Hepatocyte (in vitro differentiated cells): ENCODE measurements at regions not wholly inside any gene's neighbourhood (a gene's known extent, or its start where the extent isn't known, plus 50 kb on each side); places are given as distances from the start of the nearest gene placed in this dataset.
"Not testable (repeated sequence)": the region's sequence is repeated elsewhere in the genome, so short reads cannot be mapped to it uniquely, and the experiment has no call there.

Experiments
- DNase-seq: peaks from one replicate; pipeline ENCODE4 v3.0.0-alpha.2; 2016; ENCODE audit warnings: low spot score
- H2AFZ ChIP-seq: fragments of 200-600 bp; sonication (generic); 2 replicates; pipeline ENCODE4 v1.6.0; 2016; ENCODE audit warnings: antibody characterized with exemption, mild to moderate bottlenecking
- H3K27ac ChIP-seq: fragments of 200-600 bp; sonication (generic); 2 replicates; pipeline ENCODE4 v1.5.1; 2016; ENCODE audit warnings: mild to moderate bottlenecking
- H3K27me3 ChIP-seq: fragments of 200-600 bp; sonication (generic); 2 replicates; pipeline ENCODE4 v1.6.1; 2016
- H3K36me3 ChIP-seq: fragments of 200-600 bp; sonication (generic); replicated peaks from 2 replicates; pipeline ENCODE4 v1.5.1; 2016; ENCODE audit warnings: low read depth; ENCODE audit not compliant: insufficient read depth
- H3K4me1 ChIP-seq: fragments of 200-600 bp; sonication (generic); 2 replicates; pipeline ENCODE4 v1.5.1; 2016; ENCODE audit warnings: mild to moderate bottlenecking, moderate library complexity; ENCODE audit not compliant: insufficient read depth
- H3K4me2 ChIP-seq: fragments of 200-600 bp; sonication (generic); 2 replicates; pipeline ENCODE4 v1.6.0; 2016
- H3K4me3 ChIP-seq: fragments of 200-600 bp; sonication (generic); 2 replicates; pipeline ENCODE4 v1.5.1; 2016; ENCODE audit warnings: mild to moderate bottlenecking
- H3K79me2 ChIP-seq: fragments of 200-600 bp; sonication (generic); 2 replicates; pipeline ENCODE4 v1.6.0; 2017; ENCODE audit warnings: mild to moderate bottlenecking
- H3K9me2 ChIP-seq: fragments of 200-600 bp; sonication (generic); replicated peaks from 2 replicates; pipeline ENCODE4 v1.6.0; 2017; ENCODE audit warnings: mild to moderate bottlenecking; ENCODE audit not compliant: insufficient read depth
- H3K9me3 ChIP-seq: fragments of 200-600 bp; sonication (generic); 2 replicates; pipeline ENCODE4 v1.5.1; 2016; ENCODE audit warnings: low read depth, mild to moderate bottlenecking
- H4K20me1 ChIP-seq: fragments of 200-600 bp; sonication (generic); 2 replicates; pipeline ENCODE4 v1.6.0; 2016; ENCODE audit warnings: mild to moderate bottlenecking; ENCODE audit not compliant: insufficient read depth, poor library complexity, severe bottlenecking
- EZH2 ChIP-seq: fragments of 200-600 bp; sonication (generic); IDR thresholded peaks from 2 replicates; pipeline ENCODE4 v1.6.1; 2016; ENCODE audit warnings: antibody characterized with exemption, mild to moderate bottlenecking, borderline replicate concordance
- EZH2phosphoT487 ChIP-seq: fragments of 200-600 bp; sonication (generic); IDR thresholded peaks from one replicate; pipeline ENCODE4 v1.6.1; 2018; ENCODE audit warnings: antibody characterized with exemption, mild to moderate bottlenecking, low read depth, moderate library complexity; ENCODE audit not compliant: unreplicated experiment, severe bottlenecking
- WGBS: methylation state at CpG from one replicate; pipeline ENCODE4 v1.1.6; 2016; ENCODE audit warnings: low lambda C conversion rate; ENCODE audit errors: missing lambda C conversion rate; 5-methylcytosine and 5-hydroxymethylcytosine counted together
- TF ChIP-seq, protein P1 (sequence below): fragments of 200-600 bp; sonication (generic); IDR thresholded peaks from 2 replicates; pipeline ENCODE4 v1.5.1; 2016; ENCODE audit warnings: antibody characterized with exemption, mild to moderate bottlenecking; ENCODE audit not compliant: poor library complexity

- Histone ChIP-seq H3K79me2 (no peaks in the 10 kb centered on the region), H3K27ac (no peak overlapping the region), H4K20me1 (no peaks in the 10 kb centered on the region), H3K9me2 (no peaks in the 10 kb centered on the region), H3K27me3 (no peaks in the 10 kb centered on the region), H2AFZ (no peak overlapping the region), H3K4me1 (no peaks in the 10 kb centered on the region), H3K4me2 (no peak overlapping the region), H3K9me3 (no peaks in the 10 kb centered on the region), H3K36me3 (no peaks in the 10 kb centered on the region), H3K4me3 (no peak overlapping the region)
- no peak for TF ChIP-seq EZH2
- TF ChIP-seq, protein P1, sequence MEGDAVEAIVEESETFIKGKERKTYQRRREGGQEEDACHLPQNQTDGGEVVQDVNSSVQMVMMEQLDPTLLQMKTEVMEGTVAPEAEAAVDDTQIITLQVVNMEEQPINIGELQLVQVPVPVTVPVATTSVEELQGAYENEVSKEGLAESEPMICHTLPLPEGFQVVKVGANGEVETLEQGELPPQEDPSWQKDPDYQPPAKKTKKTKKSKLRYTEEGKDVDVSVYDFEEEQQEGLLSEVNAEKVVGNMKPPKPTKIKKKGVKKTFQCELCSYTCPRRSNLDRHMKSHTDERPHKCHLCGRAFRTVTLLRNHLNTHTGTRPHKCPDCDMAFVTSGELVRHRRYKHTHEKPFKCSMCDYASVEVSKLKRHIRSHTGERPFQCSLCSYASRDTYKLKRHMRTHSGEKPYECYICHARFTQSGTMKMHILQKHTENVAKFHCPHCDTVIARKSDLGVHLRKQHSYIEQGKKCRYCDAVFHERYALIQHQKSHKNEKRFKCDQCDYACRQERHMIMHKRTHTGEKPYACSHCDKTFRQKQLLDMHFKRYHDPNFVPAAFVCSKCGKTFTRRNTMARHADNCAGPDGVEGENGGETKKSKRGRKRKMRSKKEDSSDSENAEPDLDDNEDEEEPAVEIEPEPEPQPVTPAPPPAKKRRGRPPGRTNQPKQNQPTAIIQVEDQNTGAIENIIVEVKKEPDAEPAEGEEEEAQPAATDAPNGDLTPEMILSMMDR, result no peak
- no peak for TF ChIP-seq EZH2phosphoT487
- 71% methylated on average over 2 of the region's 2 CpGs for WGBS
- DNase-seq, result no peak
Observed at GRCh38 chr12:87585882-87586557, 443.2 kb downstream of the C12orf50 start.

DNA sequence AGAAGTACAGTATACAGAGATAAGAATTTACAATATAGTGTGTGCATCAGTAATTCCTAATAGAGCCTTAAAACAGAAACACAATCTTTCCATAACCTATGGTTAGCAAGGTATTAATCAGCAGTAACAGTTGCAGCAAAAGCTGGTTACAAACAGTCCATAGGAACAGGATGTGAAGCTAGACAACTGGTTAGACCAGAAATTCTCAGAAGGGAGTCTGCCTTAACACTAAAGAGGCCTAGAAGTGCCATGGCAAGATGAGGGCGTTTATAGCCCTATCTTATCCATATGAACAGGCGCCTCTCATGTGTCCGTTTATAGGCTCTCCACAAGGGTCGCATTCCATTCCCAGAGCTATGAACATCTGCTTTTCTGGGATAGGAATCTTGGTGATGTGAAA, 450.1 kb downstream of the C12orf50 start:
- H2AFZ ChIP-seq, H3K27me3 ChIP-seq, H3K4me2 ChIP-seq, H3K27ac ChIP-seq, H3K79me2 ChIP-seq, H3K36me3 ChIP-seq, H3K9me3 ChIP-seq, H3K4me1 ChIP-seq, DNase-seq, H3K4me3 ChIP-seq, H3K9me2 ChIP-seq, H4K20me1 ChIP-seq: not testable (repeated sequence)
- 85% methylated on average over 4 of the region's 4 CpGs for WGBS

- H3K9me2 ChIP-seq, result no peaks in the 10 kb centered on the region
- no peak overlapping the region for H3K4me2 ChIP-seq
- no peak overlapping the region for H3K4me3 ChIP-seq
- no peak for DNase-seq
- H4K20me1 ChIP-seq, result no peaks in the 10 kb centered on the region
- no peaks in the 10 kb centered on the region for H3K27me3 ChIP-seq
- no peak overlapping the region for H2AFZ ChIP-seq
- H3K79me2 ChIP-seq, result no peaks in the 10 kb centered on the region
- no peaks in the 10 kb centered on the region for H3K4me1 ChIP-seq
- TF ChIP-seq, protein P1, result no peak
- TF ChIP-seq EZH2, result no peak
- TF ChIP-seq EZH2phosphoT487, result no peak
- H3K27ac ChIP-seq, result no peak overlapping the region
- 58% methylated on average over 2 of the region's 2 CpGs for WGBS
- H3K9me3 ChIP-seq, result no peaks in the 10 kb centered on the region
- no peaks in the 10 kb centered on the region for H3K36me3 ChIP-seq
Observed at GRCh38 chr12:87575906-87576305, 453.3 kb downstream of the C12orf50 start.

DNA sequence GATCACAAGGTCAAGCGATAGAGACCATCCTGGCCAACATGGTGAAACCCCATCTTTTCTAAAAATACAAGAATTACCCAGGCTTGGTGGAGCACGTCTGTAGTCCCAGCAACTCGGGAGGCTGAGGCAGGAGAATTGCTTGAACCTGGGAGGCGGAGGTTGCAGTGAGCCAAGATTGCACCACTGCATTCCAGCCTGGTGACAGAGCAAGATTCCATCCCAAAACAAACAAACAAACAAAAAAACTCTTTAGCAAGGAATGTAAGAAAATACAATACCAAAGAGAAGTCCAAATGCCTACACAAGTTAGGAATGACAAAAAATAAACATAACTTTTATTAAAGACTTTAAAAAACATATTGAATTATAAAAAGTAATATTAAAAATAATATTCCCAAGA, 462.3 kb downstream of the C12orf50 start:
- not testable (repeated sequence) for H3K4me2 ChIP-seq, H3K79me2 ChIP-seq, H2AFZ ChIP-seq, H3K36me3 ChIP-seq, H3K27ac ChIP-seq, H3K27me3 ChIP-seq, H3K9me2 ChIP-seq, H3K4me3 ChIP-seq, H3K9me3 ChIP-seq, H4K20me1 ChIP-seq, H3K4me1 ChIP-seq, DNase-seq
- 88% methylated on average over 4 of the region's 4 CpGs for WGBS
